Liver (tissue), 3 donors: ENCODE measurements at regions not wholly inside any gene's neighbourhood (a gene's known extent, or its start where the extent isn't known, plus 50 kb on each side); places are given as distances from the start of the nearest gene placed in this dataset.

Experiments used
- ATF3 ChIP-seq: IDR thresholded peaks from 2 replicates; pipeline ENCODE4 v1.6.1; 2016; ENCODE audit warnings: antibody characterized with exemption
- CTCF ChIP-seq: fragments of 150-350 bp; IDR thresholded peaks from 2 replicates; pipeline ENCODE4 v1.5.1; 2017; ENCODE audit warnings: improper control_type of control experiment, low read depth, low read length; ENCODE audit not compliant: missing input control
- EGR1 ChIP-seq, 2 donors: IDR thresholded peaks; 2 replicates each; pipeline ENCODE4 v1.6.1; 2016 to 2018; ENCODE audit warnings: antibody characterized with exemption in 2 of 2, low read depth in 2 of 2
- GABPA ChIP-seq, 2 donors: IDR thresholded peaks in 1 of 2; conservative IDR thresholded peaks in 1 of 2; 2 replicates each; pipeline ENCODE4 v1.6.1; 2016; ENCODE audit warnings: antibody characterized with exemption in 2 of 2, mild to moderate bottlenecking in 1 of 2, moderate library complexity in 1 of 2
- MAX ChIP-seq: IDR thresholded peaks from 2 replicates; pipeline ENCODE4 v1.6.1; 2016; ENCODE audit warnings: antibody characterized with exemption
- RAD21 ChIP-seq, 2 donors: IDR thresholded peaks; 2 replicates each; pipeline ENCODE4 v1.6.1; 2016; ENCODE audit warnings: antibody characterized with exemption in 2 of 2, mild to moderate bottlenecking in 2 of 2
- REST ChIP-seq: IDR thresholded peaks from 2 replicates; pipeline ENCODE4 v1.6.1; 2016; ENCODE audit warnings: antibody characterized with exemption, mild to moderate bottlenecking
- RXRA ChIP-seq, 2 donors: IDR thresholded peaks; 2 replicates each; pipeline ENCODE4 v1.6.1; 2017 to 2018; ENCODE audit warnings: antibody characterized with exemption in 2 of 2, mild to moderate bottlenecking in 1 of 2
- TAF1 ChIP-seq: conservative IDR thresholded peaks from 2 replicates; pipeline ENCODE4 v1.6.1; 2016; ENCODE audit warnings: antibody characterized with exemption, mild to moderate bottlenecking
- YY1 ChIP-seq: IDR thresholded peaks from 2 replicates; pipeline ENCODE4 v1.6.1; 2016; ENCODE audit warnings: antibody characterized with exemption, mild to moderate bottlenecking
- ZBTB33 ChIP-seq: IDR thresholded peaks from 2 replicates; pipeline ENCODE4 v1.6.1; 2016; ENCODE audit warnings: antibody characterized with exemption
- donor health status: healthy.
- donor health status: healthy.

- no peak for TF ChIP-seq EGR1 (IDR thresholded peaks at IDR 0.05; ENCODE audit: low read depth in 2 of 2)
- no peak for TF ChIP-seq GABPA (IDR thresholded peaks at IDR 0.05 in 1 of 2, conservative IDR thresholded peaks at IDR 0.05 in 1 of 2)
- TF ChIP-seq CTCF, result no peak
- TF ChIP-seq TAF1, result no peak
- peak in 1 of 2 donors; percentile 31 for TF ChIP-seq RAD21 (IDR thresholded peaks at IDR 0.05)
- peak; percentile 61 for TF ChIP-seq ZBTB33
- peak; percentile 44 for TF ChIP-seq MAX
- no peak for TF ChIP-seq ATF3
- TF ChIP-seq REST, result peak; percentile 29
- peak; percentile 12 for TF ChIP-seq YY1
- TF ChIP-seq RXRA (IDR thresholded peaks at IDR 0.05), result peak in 1 of 2 donors; percentile 74
Observed at GRCh38 chr16:54459509-54460262, 173.1 kb upstream of the IRX3 start.
